DOHH2 (cell line): ENCODE measurements at regions not wholly inside any gene's neighbourhood (a gene's known extent, or its start where the extent isn't known, plus 50 kb on each side); places are given as distances from the start of the nearest gene placed in this dataset.
"Not testable (repeated sequence)": the region's sequence is repeated elsewhere in the genome, so short reads cannot be mapped to it uniquely, and the experiment has no call there.

Experiments
- H3F3A ChIP-seq: fragments of 200-600 bp; sonication (generic), shearing (Covaris generic); 2 replicates; pipeline ENCODE4 v1.6.0; 2016; ENCODE audit warnings: antibody characterized with exemption, mild to moderate bottlenecking; ENCODE audit not compliant: control insufficient read depth, insufficient read depth
- H3K27ac ChIP-seq: fragments of 200-600 bp; sonication (generic); 2 replicates; pipeline ENCODE4 v1.5.1; 2014; ENCODE audit warnings: low read depth, mild to moderate bottlenecking, low read length, moderate library complexity
- H3K27me3 ChIP-seq: fragments of 200-600 bp; sonication (generic); 2 replicates; pipeline ENCODE4 v1.6.1; 2014; ENCODE audit warnings: mild to moderate bottlenecking, low read length, mixed read lengths; ENCODE audit not compliant: control insufficient read depth
- H3K36me3 ChIP-seq: fragments of 200-600 bp; sonication (generic); 2 replicates; pipeline ENCODE4 v1.6.1; 2014; ENCODE audit warnings: mild to moderate bottlenecking, low read length, moderate library complexity, mixed read lengths; ENCODE audit not compliant: control insufficient read depth
- H3K4me1 ChIP-seq: fragments of 200-600 bp; sonication (generic); 2 replicates; pipeline ENCODE4 v1.6.1; 2014; ENCODE audit warnings: mild to moderate bottlenecking, low read length, mixed read lengths; ENCODE audit not compliant: control insufficient read depth
- H3K4me2 ChIP-seq: fragments of 200-600 bp; sonication (generic); 2 replicates; pipeline ENCODE4 v1.6.0; 2014; ENCODE audit warnings: mild to moderate bottlenecking, low read length, moderate library complexity
- H3K4me3 ChIP-seq: fragments of 200-600 bp; sonication (generic); 2 replicates; pipeline ENCODE4 v1.5.1; 2014; ENCODE audit warnings: mild to moderate bottlenecking, low read length, mixed read lengths
- H3K79me2 ChIP-seq: fragments of 200-600 bp; sonication (generic); 2 replicates; pipeline ENCODE4 v1.6.1; 2014; ENCODE audit warnings: mild to moderate bottlenecking, low read length, mixed read lengths; ENCODE audit not compliant: control insufficient read depth
- H3K9me2 ChIP-seq: fragments of 200-600 bp; sonication (generic); replicated peaks from 2 replicates; pipeline ENCODE4 v1.6.1; 2014; ENCODE audit warnings: mild to moderate bottlenecking, low read length, mixed read lengths; ENCODE audit not compliant: control insufficient read depth
- H3K9me3 ChIP-seq: fragments of 200-600 bp; sonication (generic); 2 replicates; pipeline ENCODE4 v1.6.1; 2014; ENCODE audit warnings: antibody characterized with exemption, low read length, mixed read lengths; ENCODE audit not compliant: control insufficient read depth, insufficient read depth
- H4K20me1 ChIP-seq: fragments of 200-600 bp; sonication (generic); 2 replicates; pipeline ENCODE4 v1.6.0; 2014; ENCODE audit warnings: low read depth, mild to moderate bottlenecking, antibody characterized with exemption, low read length, moderate library complexity; ENCODE audit not compliant: control insufficient read depth, insufficient read depth
- EZH2phosphoT487 ChIP-seq: fragments of 200-600 bp; sonication (generic); IDR thresholded peaks from 2 replicates; pipeline ENCODE4 v1.6.1; 2017; ENCODE audit warnings: borderline replicate concordance, mild to moderate bottlenecking, antibody characterized with exemption, low read length, moderate library complexity, mixed read lengths
- TF ChIP-seq, protein P1 (sequence below): fragments of 200-600 bp; sonication (generic); IDR thresholded peaks from one replicate; pipeline ENCODE4 v1.5.1; 2014; ENCODE audit warnings: antibody characterized with exemption, mild to moderate bottlenecking, low read depth, low read length; ENCODE audit not compliant: poor library complexity, severe bottlenecking

DNA sequence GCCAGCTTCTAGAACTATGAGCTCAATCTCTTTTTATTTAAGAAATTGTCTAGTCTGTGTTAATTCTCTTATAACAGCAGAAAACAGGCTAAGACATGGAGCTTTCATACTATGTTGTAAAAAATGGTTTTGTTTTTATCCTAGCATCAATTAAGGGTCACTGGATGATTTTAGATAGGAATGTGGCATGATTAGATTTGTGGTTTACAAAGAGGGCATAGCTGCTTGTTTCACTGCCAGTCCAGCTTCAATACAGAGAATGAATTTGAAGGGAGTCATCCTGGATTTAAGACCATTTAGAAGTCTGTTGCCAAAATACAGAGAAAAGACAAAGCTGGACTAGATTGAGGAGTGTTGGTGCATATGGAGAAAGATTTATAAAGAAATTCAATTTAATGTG is 532.6 kb upstream of the CCDC54 start:
- TF ChIP-seq, protein P1, sequence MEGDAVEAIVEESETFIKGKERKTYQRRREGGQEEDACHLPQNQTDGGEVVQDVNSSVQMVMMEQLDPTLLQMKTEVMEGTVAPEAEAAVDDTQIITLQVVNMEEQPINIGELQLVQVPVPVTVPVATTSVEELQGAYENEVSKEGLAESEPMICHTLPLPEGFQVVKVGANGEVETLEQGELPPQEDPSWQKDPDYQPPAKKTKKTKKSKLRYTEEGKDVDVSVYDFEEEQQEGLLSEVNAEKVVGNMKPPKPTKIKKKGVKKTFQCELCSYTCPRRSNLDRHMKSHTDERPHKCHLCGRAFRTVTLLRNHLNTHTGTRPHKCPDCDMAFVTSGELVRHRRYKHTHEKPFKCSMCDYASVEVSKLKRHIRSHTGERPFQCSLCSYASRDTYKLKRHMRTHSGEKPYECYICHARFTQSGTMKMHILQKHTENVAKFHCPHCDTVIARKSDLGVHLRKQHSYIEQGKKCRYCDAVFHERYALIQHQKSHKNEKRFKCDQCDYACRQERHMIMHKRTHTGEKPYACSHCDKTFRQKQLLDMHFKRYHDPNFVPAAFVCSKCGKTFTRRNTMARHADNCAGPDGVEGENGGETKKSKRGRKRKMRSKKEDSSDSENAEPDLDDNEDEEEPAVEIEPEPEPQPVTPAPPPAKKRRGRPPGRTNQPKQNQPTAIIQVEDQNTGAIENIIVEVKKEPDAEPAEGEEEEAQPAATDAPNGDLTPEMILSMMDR, result no peak
- TF ChIP-seq EZH2phosphoT487, result no peak
- Histone ChIP-seq H3K79me2 (no peaks in the 10 kb centered on the region), H3K36me3 (no peaks in the 10 kb centered on the region), H3K27ac (no peak overlapping the region), H3K9me2 (no peaks in the 10 kb centered on the region), H3K27me3 (no peaks in the 10 kb centered on the region), H3K9me3 (no peaks in the 10 kb centered on the region), H4K20me1 (no peaks in the 10 kb centered on the region), H3K4me1 (no peaks in the 10 kb centered on the region), H3K4me2 (no peak overlapping the region), H3F3A (no peaks in the 10 kb centered on the region), H3K4me3 (no peak overlapping the region)

DNA sequence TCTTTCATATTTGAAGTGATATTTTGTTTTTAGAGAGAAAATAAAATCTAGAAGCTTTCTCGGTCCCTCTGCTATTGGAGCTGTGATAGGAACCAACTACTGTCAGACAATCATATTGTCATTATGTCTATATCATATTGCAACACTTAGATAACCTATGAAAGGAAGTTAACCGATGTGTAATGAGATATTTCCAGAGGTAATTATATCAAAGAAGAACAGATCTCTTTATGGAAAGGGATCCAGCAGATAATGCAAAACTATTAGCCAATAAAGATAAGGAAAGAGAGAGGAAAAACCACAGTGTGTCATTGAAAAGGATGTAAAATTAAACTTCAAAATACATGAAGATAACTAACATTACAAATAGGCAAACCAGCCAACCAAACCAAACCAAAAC is 529.1 kb upstream of the CCDC54 start:
- no peak overlapping the region for H3K27ac ChIP-seq
- no peaks in the 10 kb centered on the region for H3K4me1 ChIP-seq
- TF ChIP-seq, protein P1, result no peak
- TF ChIP-seq EZH2phosphoT487, result no peak
- H3K9me2 ChIP-seq, result no peaks in the 10 kb centered on the region
- H3K36me3 ChIP-seq, result no peaks in the 10 kb centered on the region
- H3K27me3 ChIP-seq, result no peaks in the 10 kb centered on the region
- H3K4me3 ChIP-seq, result no peak overlapping the region
- H3K9me3 ChIP-seq, result no peaks in the 10 kb centered on the region
- no peaks in the 10 kb centered on the region for H3K79me2 ChIP-seq
- no peaks in the 10 kb centered on the region for H4K20me1 ChIP-seq
- H3K4me2 ChIP-seq, result no peak overlapping the region
- H3F3A ChIP-seq, result no peaks in the 10 kb centered on the region

DNA sequence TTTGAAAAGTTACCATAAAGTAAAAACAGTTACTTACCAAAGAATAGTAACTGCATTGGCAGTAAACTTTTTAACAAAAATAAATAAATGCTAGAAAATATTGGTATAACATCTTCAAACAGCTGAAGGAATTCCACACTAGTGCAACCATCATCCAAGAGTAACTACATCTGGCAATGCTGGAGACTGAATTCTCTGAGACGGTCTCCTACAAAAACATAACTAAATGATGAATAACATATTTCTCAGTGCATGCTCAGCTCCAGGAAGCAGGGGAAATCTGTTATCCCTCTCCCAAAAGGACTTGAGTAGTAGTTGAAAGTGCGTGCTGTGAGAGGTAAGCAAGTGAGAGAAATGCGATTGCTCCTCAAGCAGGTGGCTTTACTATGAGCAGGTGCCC is 526.8 kb upstream of the CCDC54 start:
- H3K4me2 ChIP-seq, result no peak overlapping the region
- no peaks in the 10 kb centered on the region for H3K27me3 ChIP-seq
- no peaks in the 10 kb centered on the region for H3K36me3 ChIP-seq
- no peaks in the 10 kb centered on the region for H3K4me1 ChIP-seq
- H3K9me2 ChIP-seq, result no peaks in the 10 kb centered on the region
- H4K20me1 ChIP-seq, result no peaks in the 10 kb centered on the region
- no peaks in the 10 kb centered on the region for H3F3A ChIP-seq
- no peaks in the 10 kb centered on the region for H3K79me2 ChIP-seq
- H3K4me3 ChIP-seq, result no peak overlapping the region
- TF ChIP-seq, protein P1, result no peak
- no peak for TF ChIP-seq EZH2phosphoT487
- H3K9me3 ChIP-seq, result no peaks in the 10 kb centered on the region
- no peak overlapping the region for H3K27ac ChIP-seq

DNA sequence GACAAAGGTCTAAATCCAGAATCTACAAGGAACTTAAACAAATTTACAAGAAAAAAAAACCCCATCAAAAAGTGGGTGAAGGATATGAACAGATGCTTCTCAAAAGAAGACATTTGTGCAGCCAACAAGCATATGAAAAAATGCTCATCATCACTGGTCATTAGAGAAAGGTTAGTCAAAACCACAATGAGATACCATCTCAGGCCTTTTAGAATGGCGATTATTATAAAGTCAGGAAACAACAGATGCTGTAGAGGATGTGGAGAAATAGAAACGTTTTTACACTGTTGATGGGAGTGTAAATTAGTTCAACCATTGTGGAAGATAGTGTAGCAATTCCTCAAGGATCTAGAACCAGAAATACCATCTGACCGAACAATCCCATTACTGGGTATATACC is 518.9 kb upstream of the CCDC54 start:
- not testable (repeated sequence) for H3K9me2 ChIP-seq, H3K27me3 ChIP-seq, H3K9me3 ChIP-seq, H3K79me2 ChIP-seq, H3K4me1 ChIP-seq, H3K4me2 ChIP-seq, H3K36me3 ChIP-seq, H3K27ac ChIP-seq, H4K20me1 ChIP-seq, H3K4me3 ChIP-seq, H3F3A ChIP-seq
